ENCODE measurements at regions not wholly inside any gene's neighbourhood (a gene's known extent, or its start where the extent isn't known, plus 50 kb on each side); places are given as distances from the start of the nearest gene placed in this dataset.

- Histone ChIP-seq H4K20me1 (replicated peaks; ENCODE audit: control insufficient read depth, insufficient read depth, low read length) (no peaks in the 10 kb centered on the region; the same call in 1 of the 2 replicates), H3K27me3 (ENCODE audit: control insufficient read depth in 2 of 2, insufficient read depth in 2 of 2, low read length in 2 of 2) (no peaks in the 10 kb centered on the region), H3K4me3 (no peak overlapping the region), H3K9me1 (ENCODE audit: control insufficient read depth, insufficient read depth, low read length) (no peaks in the 10 kb centered on the region), H3K27ac (ENCODE audit: extremely low read depth, low read depth, low read length) (no peak overlapping the region), H2AFZ (ENCODE audit: low read depth, low read length) (no peak overlapping the region), H3K4me2 (ENCODE audit: insufficient read depth, low read length) (no peak overlapping the region), H3K9ac (ENCODE audit: insufficient read depth in 1 of 2, low read depth in 2 of 2, low read length in 2 of 2) (no peak overlapping the region), H3K4me1 (replicated peaks in 1 of 2; ENCODE audit: control insufficient read depth in 2 of 2, insufficient read depth in 2 of 2, low read length in 2 of 2) (no peaks in the 10 kb centered on the region), H3K9me3 (replicated peaks; ENCODE audit: control insufficient read depth, insufficient read depth, low read depth, low read length) (no peaks in the 10 kb centered on the region), H3K36me3 (ENCODE audit: control insufficient read depth, insufficient read depth, low read length) (no peaks in the 10 kb centered on the region), H3K79me2 (ENCODE audit: control insufficient read depth, insufficient read depth, low read length) (no peaks in the 10 kb centered on the region)
- FAIRE-seq (no peak), DNase-seq (ENCODE audit: extremely low read depth in 1 of 4, low spot score in 3 of 4) (no peak), ATAC-seq (no peak)
- TF ChIP-seq ZNF77 (CRISPR knock-in tag; IDR thresholded peaks at IDR 0.05) (no peak), RBM25 (IDR thresholded peaks at IDR 0.05; ENCODE audit: low read depth, low read length, severe bottlenecking) (peak; percentile 55), BCOR (IDR thresholded peaks at IDR 0.05) (peak; percentile 43; the same call in 1 of the 2 replicates)
- CTCF ChIA-PET (ENCODE audit: low intra/inter-chr PET ratio), result no interaction called here
- in situ Hi-C loops (cut with MboI) (no loop called here), intact Hi-C loops (cut with micrococcal nuclease) (no loop called here)
- 2% methylated on average over 3 of the region's 3 CpGs for WGBS (ENCODE audit: insufficient coverage, low coverage, missing lambda C conversion rate)
- POLR2A ChIA-PET, result no interaction called here
- BruUV-seq (replicated peaks), result no TSS peak
Observed at GRCh38 chr16:26735521-26735920, 331.2 kb upstream of the C16orf82 start.

GRCh38 chr16:26736084-26736483, 330.6 kb upstream of the C16orf82 start:
- H3K27ac ChIP-seq (ENCODE audit: extremely low read depth, low read depth, low read length), result no peak overlapping the region
- no TSS peak for BruUV-seq (replicated peaks)
- H3K9ac ChIP-seq (ENCODE audit: insufficient read depth in 1 of 2, low read depth in 2 of 2, low read length in 2 of 2), result no peak overlapping the region
- no peak overlapping the region for H3K4me2 ChIP-seq (ENCODE audit: insufficient read depth, low read length)
- ChIA-PET POLR2A (no interaction called here), CTCF (ENCODE audit: low intra/inter-chr PET ratio) (no interaction called here)
- in situ Hi-C loops (cut with MboI), result no loop called here
- H4K20me1 ChIP-seq (replicated peaks; ENCODE audit: control insufficient read depth, insufficient read depth, low read length), result no peaks in the 10 kb centered on the region; the same call in 1 of the 2 replicates
- no peaks in the 10 kb centered on the region for H3K27me3 ChIP-seq (ENCODE audit: control insufficient read depth in 2 of 2, insufficient read depth in 2 of 2, low read length in 2 of 2)
- H3K9me3 ChIP-seq (replicated peaks; ENCODE audit: control insufficient read depth, insufficient read depth, low read depth, low read length), result no peaks in the 10 kb centered on the region
- 0% methylated on average over 4 of the region's 4 CpGs for WGBS (ENCODE audit: insufficient coverage, low coverage, missing lambda C conversion rate)
- no peak for ATAC-seq
- no peak for DNase-seq (ENCODE audit: extremely low read depth in 1 of 4, low spot score in 3 of 4)
- TF ChIP-seq ZBTB40 (IDR thresholded peaks at IDR 0.05) (0 out of 2 replicates have a peak, but pooled peaks have one; percentile 39), ZBTB40 (CRISPR knock-in tag; IDR thresholded peaks at IDR 0.05) (no peak), NR0B1 (IDR thresholded peaks at IDR 0.05; ENCODE audit: partially characterized antibody) (no peak)
- H3K36me3 ChIP-seq (ENCODE audit: control insufficient read depth, insufficient read depth, low read length), result no peaks in the 10 kb centered on the region
- no peak overlapping the region for H3K4me3 ChIP-seq
- intact Hi-C loops (cut with micrococcal nuclease), result no loop called here
- no peaks in the 10 kb centered on the region for H3K79me2 ChIP-seq (ENCODE audit: control insufficient read depth, insufficient read depth, low read length)
- no peak for FAIRE-seq
- no peaks in the 10 kb centered on the region for H3K4me1 ChIP-seq (replicated peaks in 1 of 2; ENCODE audit: control insufficient read depth in 2 of 2, insufficient read depth in 2 of 2, low read length in 2 of 2)
- no peak overlapping the region for H2AFZ ChIP-seq (ENCODE audit: low read depth, low read length)
- no peaks in the 10 kb centered on the region for H3K9me1 ChIP-seq (ENCODE audit: control insufficient read depth, insufficient read depth, low read length)
